Nephron progenitor cell (in vitro differentiated cells): ENCODE measurements at regions not wholly inside any gene's neighbourhood (a gene's known extent, or its start where the extent isn't known, plus 50 kb on each side); places are given as distances from the start of the nearest gene placed in this dataset.

ENCODE experiments used
- DNase-seq: peaks from one replicate; pipeline ENCODE4 v3.0.0; 2021
- H3K27ac Mint-ChIP-seq: 2 replicates; pipeline ENCODE4 v1.8.0; 2021; ENCODE audit warnings: mild to moderate bottlenecking, moderate library complexity, mixed read lengths
- H3K27me3 Mint-ChIP-seq: 2 replicates; pipeline ENCODE4 v1.8.0; 2021; ENCODE audit warnings: mild to moderate bottlenecking, low read depth, mixed read lengths; ENCODE audit not compliant: poor library complexity
- H3K36me3 Mint-ChIP-seq: 2 replicates; pipeline ENCODE4 v1.8.0; 2021; ENCODE audit warnings: low read depth, mixed read lengths
- H3K4me1 Mint-ChIP-seq: 2 replicates; pipeline ENCODE4 v1.8.0; 2021; ENCODE audit warnings: mixed read lengths
- H3K4me3 Mint-ChIP-seq: 2 replicates; pipeline ENCODE4 v1.8.0; 2021; ENCODE audit warnings: mild to moderate bottlenecking, moderate library complexity, mixed read lengths
- H3K9me3 Mint-ChIP-seq: 2 replicates; pipeline ENCODE4 v1.8.0; 2021; ENCODE audit warnings: mild to moderate bottlenecking, moderate library complexity, mixed read lengths
- TF ChIP-seq, protein P1 (sequence below): fragments of 200-600 bp; sonication (generic); IDR thresholded peaks from 2 replicates; pipeline ENCODE4 v1.5.0; 2021; ENCODE audit warnings: antibody characterized with exemption

DNA sequence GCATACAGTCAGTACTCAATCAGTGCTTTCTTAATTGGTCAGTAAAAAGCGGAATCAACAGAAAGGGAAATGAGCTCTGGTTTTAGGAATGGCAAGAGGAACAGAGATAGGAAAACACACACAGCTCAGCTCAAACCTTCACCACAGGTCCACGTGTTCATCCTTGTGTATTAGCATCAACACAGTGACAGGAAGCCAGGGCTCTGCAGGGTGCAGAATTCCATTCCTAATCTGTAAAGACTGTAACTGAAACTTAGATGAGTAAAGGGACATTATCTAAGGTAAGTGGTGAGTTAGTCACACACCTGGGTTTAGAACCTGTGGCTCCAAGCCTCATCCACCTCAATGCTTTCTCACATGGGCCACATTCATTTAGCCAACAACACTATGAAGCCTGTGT is 1242.2 kb upstream of the TMEM132C start:
- DNase-seq, result no peak
- TF ChIP-seq, protein P1, sequence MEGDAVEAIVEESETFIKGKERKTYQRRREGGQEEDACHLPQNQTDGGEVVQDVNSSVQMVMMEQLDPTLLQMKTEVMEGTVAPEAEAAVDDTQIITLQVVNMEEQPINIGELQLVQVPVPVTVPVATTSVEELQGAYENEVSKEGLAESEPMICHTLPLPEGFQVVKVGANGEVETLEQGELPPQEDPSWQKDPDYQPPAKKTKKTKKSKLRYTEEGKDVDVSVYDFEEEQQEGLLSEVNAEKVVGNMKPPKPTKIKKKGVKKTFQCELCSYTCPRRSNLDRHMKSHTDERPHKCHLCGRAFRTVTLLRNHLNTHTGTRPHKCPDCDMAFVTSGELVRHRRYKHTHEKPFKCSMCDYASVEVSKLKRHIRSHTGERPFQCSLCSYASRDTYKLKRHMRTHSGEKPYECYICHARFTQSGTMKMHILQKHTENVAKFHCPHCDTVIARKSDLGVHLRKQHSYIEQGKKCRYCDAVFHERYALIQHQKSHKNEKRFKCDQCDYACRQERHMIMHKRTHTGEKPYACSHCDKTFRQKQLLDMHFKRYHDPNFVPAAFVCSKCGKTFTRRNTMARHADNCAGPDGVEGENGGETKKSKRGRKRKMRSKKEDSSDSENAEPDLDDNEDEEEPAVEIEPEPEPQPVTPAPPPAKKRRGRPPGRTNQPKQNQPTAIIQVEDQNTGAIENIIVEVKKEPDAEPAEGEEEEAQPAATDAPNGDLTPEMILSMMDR, result no peak
- no peak overlapping the region for H3K27ac Mint-ChIP-seq
- H3K27me3 Mint-ChIP-seq, result peaks cover 5% of the 10 kb centered on the region
- no peaks in the 10 kb centered on the region for H3K36me3 Mint-ChIP-seq
- no peak overlapping the region for H3K4me3 Mint-ChIP-seq
- H3K4me1 Mint-ChIP-seq, result no peaks in the 10 kb centered on the region
- H3K9me3 Mint-ChIP-seq, result no peaks in the 10 kb centered on the region

DNA sequence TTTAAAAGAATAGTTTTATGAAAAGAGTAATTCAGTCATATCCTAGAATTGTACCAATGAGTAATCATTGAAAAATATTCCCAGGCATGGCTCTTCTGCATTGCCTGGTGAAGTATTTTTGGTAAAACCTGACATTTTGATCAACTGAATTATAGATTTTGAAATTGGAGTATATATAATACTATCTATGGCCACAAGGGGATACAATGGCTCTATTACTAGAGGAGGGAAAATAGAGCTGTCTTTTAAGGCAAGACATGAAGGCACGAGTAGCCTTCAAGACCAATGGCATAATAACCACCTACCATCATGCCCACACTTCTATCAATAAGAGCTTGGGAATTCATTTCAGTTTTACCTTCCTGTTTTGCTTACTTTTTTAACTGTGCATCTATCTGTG is 1241.4 kb upstream of the TMEM132C start:
- no peak overlapping the region for H3K4me3 Mint-ChIP-seq
- no peak for DNase-seq
- H3K9me3 Mint-ChIP-seq, result no peaks in the 10 kb centered on the region
- peaks cover 5% of the 10 kb centered on the region for H3K27me3 Mint-ChIP-seq
- TF ChIP-seq, protein P1, result no peak
- no peaks in the 10 kb centered on the region for H3K4me1 Mint-ChIP-seq
- no peak overlapping the region for H3K27ac Mint-ChIP-seq
- no peaks in the 10 kb centered on the region for H3K36me3 Mint-ChIP-seq

DNA sequence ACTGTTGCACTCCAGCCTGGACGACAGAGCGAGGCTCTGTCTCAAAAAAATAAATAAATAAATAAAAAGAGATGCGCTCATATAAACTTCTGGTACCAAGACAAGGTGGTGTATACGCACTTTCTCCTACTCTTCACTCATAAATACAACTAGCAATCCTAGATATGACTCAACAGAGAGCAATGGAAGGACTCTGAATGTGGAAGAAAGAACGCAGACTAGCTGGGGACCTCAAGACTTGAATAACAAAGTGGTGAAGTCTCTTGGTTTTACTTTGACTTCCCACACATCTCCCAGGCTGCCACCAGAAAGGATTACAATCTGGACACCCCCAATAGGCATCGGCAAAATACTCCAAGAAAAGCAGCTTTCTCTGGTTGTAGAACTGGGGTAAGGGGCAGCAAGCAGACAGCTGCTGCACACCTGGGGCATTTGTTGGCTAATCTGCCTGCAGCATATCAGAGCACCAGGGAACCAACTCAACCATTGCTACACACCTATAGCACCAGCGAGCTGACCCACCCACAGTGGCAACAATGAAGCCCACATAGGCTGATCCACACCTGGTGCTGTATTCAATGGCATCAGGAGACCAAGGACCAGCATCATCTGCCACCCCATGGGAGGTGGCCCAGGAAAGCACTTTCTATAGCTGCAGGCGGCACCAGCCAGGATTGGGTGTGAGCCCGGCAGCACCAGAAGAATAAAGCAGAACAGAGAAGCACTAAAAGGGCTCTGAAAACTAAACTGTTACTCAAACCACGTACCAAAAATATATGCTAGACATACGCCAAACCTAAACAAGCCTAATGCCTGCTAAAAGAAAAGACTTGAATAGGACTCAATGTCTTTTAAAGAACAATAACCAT is 1231.7 kb upstream of the TMEM132C start:
- Mint-ChIP-seq H3K36me3 (no peaks in the 10 kb centered on the region), H3K4me3 (no peak overlapping the region), H3K27me3 (peaks cover 4% of the 10 kb centered on the region), H3K4me1 (no peaks in the 10 kb centered on the region), H3K9me3 (no peaks in the 10 kb centered on the region), H3K27ac (no peak overlapping the region)
- TF ChIP-seq, protein P1, result no peak
- DNase-seq, result no peak

DNA sequence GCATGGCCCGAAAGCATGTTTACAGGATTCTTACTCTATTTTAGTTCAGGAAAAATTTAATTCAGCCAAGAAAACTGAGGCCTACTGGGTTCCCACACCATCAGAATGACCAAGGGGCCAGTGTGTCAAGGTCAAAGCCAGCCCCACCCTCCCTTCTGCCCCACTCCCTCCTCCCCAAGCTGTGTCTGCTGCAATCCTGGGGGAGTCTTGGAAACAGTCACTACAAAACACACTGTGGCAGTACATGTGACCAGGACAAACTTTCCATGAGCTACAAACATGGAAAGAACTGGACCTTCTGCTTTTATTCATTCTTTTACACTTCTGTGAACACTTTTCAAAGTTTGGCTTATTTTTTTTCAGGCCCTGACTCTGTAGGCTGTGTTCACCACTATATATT is 1228.8 kb upstream of the TMEM132C start:
- no peak overlapping the region for H3K27ac Mint-ChIP-seq
- TF ChIP-seq, protein P1, result no peak
- peaks cover 3% of the 10 kb centered on the region for H3K27me3 Mint-ChIP-seq
- no peak for DNase-seq
- H3K9me3 Mint-ChIP-seq, result no peaks in the 10 kb centered on the region
- no peaks in the 10 kb centered on the region for H3K4me1 Mint-ChIP-seq
- H3K36me3 Mint-ChIP-seq, result no peaks in the 10 kb centered on the region
- no peak overlapping the region for H3K4me3 Mint-ChIP-seq

DNA sequence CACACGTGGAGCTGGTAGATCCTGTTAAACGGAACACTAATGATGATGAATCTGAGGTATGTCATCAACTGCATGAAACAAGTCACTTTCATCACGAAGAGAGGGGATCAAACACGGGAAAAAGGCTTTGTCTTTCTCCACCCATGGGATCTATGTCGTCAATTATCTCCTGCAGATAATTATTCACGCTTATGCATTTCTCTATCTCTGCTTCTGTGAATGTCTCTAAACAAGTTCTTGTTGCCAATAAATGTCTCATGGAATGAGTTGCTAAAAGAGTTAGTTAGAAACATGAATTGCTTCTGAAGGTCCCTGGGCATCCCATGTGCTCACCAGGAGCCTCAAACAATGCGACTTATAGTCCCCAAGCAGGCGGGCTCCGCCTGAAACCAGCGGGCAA is 1228.2 kb upstream of the TMEM132C start:
- DNase-seq, result no peak
- H3K9me3 Mint-ChIP-seq, result no peaks in the 10 kb centered on the region
- H3K27ac Mint-ChIP-seq, result no peak overlapping the region
- peaks cover 3% of the 10 kb centered on the region for H3K27me3 Mint-ChIP-seq
- no peaks in the 10 kb centered on the region for H3K4me1 Mint-ChIP-seq
- H3K36me3 Mint-ChIP-seq, result no peaks in the 10 kb centered on the region
- H3K4me3 Mint-ChIP-seq, result no peak overlapping the region
- TF ChIP-seq, protein P1, result no peak

DNA sequence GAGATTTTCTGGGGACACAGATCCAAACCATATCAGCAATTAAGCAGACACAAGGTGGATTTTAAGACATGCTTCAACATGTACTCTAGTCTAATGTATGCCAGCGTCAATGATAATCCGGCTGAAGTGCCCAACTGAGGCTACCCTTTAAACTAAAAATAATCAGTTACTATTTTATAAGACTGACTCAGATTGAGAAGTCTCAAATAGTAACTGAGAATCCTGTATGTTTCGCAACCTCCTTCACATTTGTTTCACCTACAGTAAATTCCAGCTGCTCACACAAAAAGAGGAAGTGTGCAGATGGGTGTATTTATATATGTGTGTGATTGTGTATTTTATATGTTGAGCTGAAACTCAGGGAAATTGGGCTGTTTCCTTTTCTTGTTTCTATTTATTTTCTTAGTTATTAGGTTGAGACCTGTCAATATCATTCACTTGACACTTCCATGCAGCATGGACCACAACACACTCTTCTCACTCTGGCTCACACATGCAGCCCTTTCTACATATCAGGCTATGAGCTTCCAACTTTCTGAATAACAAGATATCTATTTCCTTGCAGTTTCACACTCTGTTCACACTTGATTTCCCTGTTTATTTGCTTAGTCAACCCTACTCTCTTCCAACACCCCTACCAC is 1224.9 kb upstream of the TMEM132C start:
- Mint-ChIP-seq H3K36me3 (no peaks in the 10 kb centered on the region), H3K4me1 (no peaks in the 10 kb centered on the region), H3K4me3 (no peak overlapping the region), H3K27ac (no peak overlapping the region), H3K27me3 (peaks cover 3% of the 10 kb centered on the region), H3K9me3 (no peaks in the 10 kb centered on the region)
- TF ChIP-seq, protein P1, result no peak
- no peak for DNase-seq
